K562 (cell line): ENCODE measurements at regions not wholly inside any gene's neighbourhood (a gene's known extent, or its start where the extent isn't known, plus 50 kb on each side); places are given as distances from the start of the nearest gene placed in this dataset.

Source experiments
- ATAC-seq: fragments of 200-7000 bp; cut with Tn5 transposase; 3 replicates; pipeline ENCODE4 v1.9.1; 2020; ENCODE audit warnings: moderate library complexity
- BruUV-seq: library from RNA; stranded (reverse); fragments of 400-500 nt; replicated peaks from 2 replicates; lab custom pipeline; 2021; lab: Mats Ljungman, UMichigan
- CTCF ChIA-PET: fragments of 300-600 bp; formaldehyde crosslinking; extraction: SDS; loops from one replicate; lab custom pipeline; 2021; ENCODE audit warnings: low intra/inter-chr PET ratio; lab: Yijun Ruan, JAX
- POLR2A ChIA-PET: fragments of 300-600, 350-650 bp; sonication (Branson Sonifier 250); formaldehyde crosslinking; extraction: SDS; loops from one replicate; lab custom pipeline; 2021; ENCODE audit warnings: antibody characterized with exemption, inconsistent platforms; lab: Yijun Ruan, JAX
- DNase-seq, 4 experiments: peaks; one replicate each; pipeline versions ENCODE4 v3.0.0 to v3.0.0-alpha.2; 2011 to 2018; ENCODE audit warnings: low spot score in 3 of 4, mixed read lengths in 3 of 4; ENCODE audit errors: extremely low read depth in 1 of 4
- FAIRE-seq: peaks from 2 replicates; lab custom pipeline; 2011; peaks lifted over from hg19 to GRCh38; lab: Jason Lieb, UNC
- H2AFZ ChIP-seq: 2 replicates; pipeline ENCODE4 v1.6.0; 2011; ENCODE audit warnings: low read depth, low read length, control low read depth, inconsistent platforms
- H3K27ac ChIP-seq: fragments of 200-600 bp; 3 replicates; pipeline ENCODE4 v1.8.0; 2011; ENCODE audit warnings: low read depth, mild to moderate bottlenecking, control low read depth, inconsistent platforms, low read length, moderate library complexity, mixed read lengths; ENCODE audit errors: extremely low read depth
- H3K27me3 ChIP-seq, 2 experiments: fragments of 300-600 bp in 1 of 2; 2 replicates in 1 of 2; 3 replicates in 1 of 2; pipeline versions ENCODE4 v1.6.0 to v1.8.0; 2011; ENCODE audit warnings: inconsistent platforms in 2 of 2, low read length in 2 of 2, mild to moderate bottlenecking in 1 of 2, mixed read lengths in 1 of 2, moderate library complexity in 1 of 2; ENCODE audit not compliant: control insufficient read depth in 2 of 2, insufficient read depth in 2 of 2
- H3K36me3 ChIP-seq: fragments of 300-600 bp; 3 replicates; pipeline ENCODE4 v1.8.0; 2011; ENCODE audit warnings: mild to moderate bottlenecking, low read length, inconsistent platforms; ENCODE audit not compliant: control insufficient read depth, insufficient read depth
- H3K4me1 ChIP-seq, 2 experiments: fragments of 200-600 bp in 1 of 2; replicated peaks in 1 of 2; 2 replicates in 1 of 2; 3 replicates in 1 of 2; pipeline versions ENCODE4 v1.5.1 to v1.8.0; 2011; ENCODE audit warnings: inconsistent platforms in 2 of 2, low read length in 2 of 2, mild to moderate bottlenecking in 1 of 2, mixed read lengths in 1 of 2, moderate library complexity in 1 of 2; ENCODE audit not compliant: control insufficient read depth in 2 of 2, insufficient read depth in 2 of 2
- H3K4me2 ChIP-seq: 2 replicates; pipeline ENCODE4 v1.6.1; 2011; ENCODE audit warnings: low read length, control low read depth, inconsistent platforms, mixed read lengths; ENCODE audit not compliant: insufficient read depth
- H3K4me3 ChIP-seq: fragments of 200-600 bp; sonication (generic), shearing (Covaris generic); 2 replicates; pipeline ENCODE4 v1.5.1; 2016; ENCODE audit warnings: control low read depth, inconsistent platforms
- H3K79me2 ChIP-seq: fragments of 200-600 bp; 3 replicates; pipeline ENCODE4 v1.8.0; 2011; ENCODE audit warnings: low read length, inconsistent platforms; ENCODE audit not compliant: control insufficient read depth, insufficient read depth
- H3K9ac ChIP-seq, 2 experiments: 2 replicates each; pipeline versions ENCODE4 v1.6.0 to v1.6.1; 2011; ENCODE audit warnings: low read depth in 2 of 2, low read length in 2 of 2, control low read depth in 1 of 2, inconsistent platforms in 1 of 2, mild to moderate bottlenecking in 1 of 2, mixed read lengths in 1 of 2; ENCODE audit not compliant: insufficient read depth in 1 of 2
- H3K9me1 ChIP-seq: one replicate; pipeline ENCODE4 v1.6.0; 2011; ENCODE audit warnings: inconsistent platforms, mild to moderate bottlenecking, low read length, moderate library complexity; ENCODE audit not compliant: control insufficient read depth, insufficient read depth
- H3K9me3 ChIP-seq: replicated peaks from 2 replicates; pipeline ENCODE4 v1.5.1; 2011; ENCODE audit warnings: low read depth, low read length, inconsistent platforms; ENCODE audit not compliant: control insufficient read depth, insufficient read depth
- H4K20me1 ChIP-seq: replicated peaks from 2 replicates; pipeline ENCODE4 v1.6.1; 2011; ENCODE audit warnings: low read length, inconsistent platforms, mixed read lengths; ENCODE audit not compliant: control insufficient read depth, insufficient read depth
- BRD4 ChIP-seq: fragments of 200-600 bp; sonication (generic); IDR thresholded peaks from 2 replicates; pipeline ENCODE4 v1.6.1; 2017; ENCODE audit warnings: inconsistent platforms
- FOXA3 ChIP-seq, 2 experiments: fragments of 450-650 bp in 1 of 2; sonication (generic) in 1 of 2; formaldehyde crosslinking; IDR thresholded peaks in 1 of 2; conservative IDR thresholded peaks in 1 of 2; 2 replicates each; pipeline versions ENCODE4 v1.4.0 to v1.8.0; 2020 to 2022; ENCODE audit warnings: mild to moderate bottlenecking in 2 of 2, missing genetic modification reagents in 1 of 2
- GABPB1 ChIP-seq: sonication (generic); formaldehyde crosslinking; IDR thresholded peaks from 2 replicates; pipeline ENCODE4 v1.8.0; 2022; ENCODE audit warnings: mild to moderate bottlenecking, missing genetic modification reagents
- MCM5 ChIP-seq: fragments of 450-650 bp; IDR thresholded peaks from 2 replicates; pipeline ENCODE4 v1.6.1; 2016; ENCODE audit warnings: low read depth
- PHB ChIP-seq: fragments of 250-450 bp; sonication (Bioruptor Pico); IDR thresholded peaks from 2 replicates; pipeline ENCODE4 v1.5.0; 2021
- POU5F1 ChIP-seq: fragments of 150-350 bp; IDR thresholded peaks from 2 replicates; pipeline ENCODE4 v1.6.1; 2014; ENCODE audit warnings: borderline replicate concordance, low read length, low read depth, mild to moderate bottlenecking; ENCODE audit not compliant: partially characterized antibody
- TCF3 ChIP-seq: sonication (generic); formaldehyde crosslinking; IDR thresholded peaks from 2 replicates; pipeline ENCODE4 v1.4.0; 2020; ENCODE audit warnings: mild to moderate bottlenecking, missing genetic modification reagents
- ZFX ChIP-seq: sonication (generic); formaldehyde crosslinking; IDR thresholded peaks from 2 replicates; pipeline ENCODE4 v1.8.0; 2022; ENCODE audit warnings: mild to moderate bottlenecking, missing genetic modification reagents, moderate library complexity
- WGBS: fragments of 100-300 bp; shearing (Covaris generic); methylation state at CpG from one replicate; pipeline ENCODE4 v1.1.6; 2016; ENCODE audit warnings: low coverage, mixed read lengths; ENCODE audit not compliant: insufficient coverage; ENCODE audit errors: missing lambda C conversion rate; 5-methylcytosine and 5-hydroxymethylcytosine counted together
- in situ Hi-C: fragments of 300-500 bp; cut with MboI; formaldehyde crosslinking; loops from 4 replicates; pipeline ENCODE4 v1.15.0; 2018; ENCODE audit warnings: inconsistent platforms, mixed read lengths
- intact Hi-C: fragments of 100-400 bp; cut with micrococcal nuclease; formaldehyde crosslinking; loops from 2 replicates; pipeline ENCODE4 v1.14.2; 2022
- TF ChIP-seq, protein P1 (sequence below): sonication (generic); formaldehyde crosslinking; IDR thresholded peaks from 2 replicates; pipeline ENCODE4 v1.9.0; 2022; ENCODE audit warnings: mild to moderate bottlenecking, missing genetic modification reagents
- TF ChIP-seq, protein P2 (sequence below): fragments of 450-650 bp; formaldehyde crosslinking; IDR thresholded peaks from 2 replicates; pipeline ENCODE4 v1.4.0; 2022; ENCODE audit warnings: missing genetic modification characterization
- TF ChIP-seq, protein P3 (sequence below): sonication (generic); IDR thresholded peaks from 2 replicates; pipeline ENCODE4 v1.6.1; 2016

DNA sequence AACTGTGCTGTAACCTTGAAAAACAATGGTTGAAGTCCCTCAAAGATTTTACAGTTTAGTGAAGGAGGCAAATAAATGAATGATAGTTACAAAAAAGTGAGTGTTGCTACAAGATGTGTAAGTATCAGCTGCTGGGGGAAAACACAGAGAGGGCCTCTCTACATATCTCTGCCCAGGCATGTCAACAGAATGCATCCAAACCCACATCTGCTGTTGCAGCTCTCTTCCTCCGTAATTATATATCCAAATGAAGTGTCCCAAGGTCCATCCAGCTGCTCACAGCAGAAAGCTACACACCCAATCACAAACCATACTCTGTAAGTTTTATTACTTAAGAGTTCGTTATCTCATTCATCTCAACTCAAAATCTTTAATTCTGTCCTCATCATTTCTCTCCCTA, 584.6 kb downstream of the ANXA1 start:
- in situ Hi-C loops = no loop called here
- ChIA-PET CTCF (no interaction called here), POLR2A (no interaction called here)

More for the DNA sequence above, 584.6 kb downstream of the ANXA1 start:
- Histone ChIP-seq H3K36me3 (no peaks in the 10 kb centered on the region), H3K27me3 (no peaks in the 10 kb centered on the region), H3K9ac (no peak overlapping the region), H2AFZ (no peak overlapping the region), H3K79me2 (no peaks in the 10 kb centered on the region), H3K9me3 (no peaks in the 10 kb centered on the region), H3K27ac (no peak overlapping the region), H3K4me1 (no peaks in the 10 kb centered on the region), H3K4me3 (no peak overlapping the region), H3K4me2 (no peak overlapping the region), H3K9me1 (no peaks in the 10 kb centered on the region), H4K20me1 (no peaks in the 10 kb centered on the region)
- FAIRE-seq = no peak
- no TSS peak for BruUV-seq
- ATAC-seq = no peak
- intact Hi-C loops = no loop called here
- TF ChIP-seq ZFX = no peak
- TF ChIP-seq, protein P1, sequence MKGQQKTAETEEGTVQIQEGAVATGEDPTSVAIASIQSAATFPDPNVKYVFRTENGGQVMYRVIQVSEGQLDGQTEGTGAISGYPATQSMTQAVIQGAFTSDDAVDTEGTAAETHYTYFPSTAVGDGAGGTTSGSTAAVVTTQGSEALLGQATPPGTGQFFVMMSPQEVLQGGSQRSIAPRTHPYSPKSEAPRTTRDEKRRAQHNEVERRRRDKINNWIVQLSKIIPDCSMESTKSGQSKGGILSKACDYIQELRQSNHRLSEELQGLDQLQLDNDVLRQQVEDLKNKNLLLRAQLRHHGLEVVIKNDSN (CRISPR knock-in tag) = no peak
- no peak for TF ChIP-seq TCF3 (CRISPR knock-in tag)
- TF ChIP-seq FOXA3 (CRISPR knock-in tag; conservative IDR thresholded peaks at IDR 0.05 in 1 of 2, IDR thresholded peaks at IDR 0.05 in 1 of 2) = no peak
- TF ChIP-seq, protein P2, sequence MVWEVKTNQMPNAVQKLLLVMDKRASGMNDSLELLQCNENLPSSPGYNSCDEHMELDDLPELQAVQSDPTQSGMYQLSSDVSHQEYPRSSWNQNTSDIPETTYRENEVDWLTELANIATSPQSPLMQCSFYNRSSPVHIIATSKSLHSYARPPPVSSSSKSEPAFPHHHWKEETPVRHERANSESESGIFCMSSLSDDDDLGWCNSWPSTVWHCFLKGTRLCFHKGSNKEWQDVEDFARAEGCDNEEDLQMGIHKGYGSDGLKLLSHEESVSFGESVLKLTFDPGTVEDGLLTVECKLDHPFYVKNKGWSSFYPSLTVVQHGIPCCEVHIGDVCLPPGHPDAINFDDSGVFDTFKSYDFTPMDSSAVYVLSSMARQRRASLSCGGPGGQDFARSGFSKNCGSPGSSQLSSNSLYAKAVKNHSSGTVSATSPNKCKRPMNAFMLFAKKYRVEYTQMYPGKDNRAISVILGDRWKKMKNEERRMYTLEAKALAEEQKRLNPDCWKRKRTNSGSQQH (CRISPR knock-in tag) = no peak
- TF ChIP-seq POU5F1 = no peak
- TF ChIP-seq, protein P3, sequence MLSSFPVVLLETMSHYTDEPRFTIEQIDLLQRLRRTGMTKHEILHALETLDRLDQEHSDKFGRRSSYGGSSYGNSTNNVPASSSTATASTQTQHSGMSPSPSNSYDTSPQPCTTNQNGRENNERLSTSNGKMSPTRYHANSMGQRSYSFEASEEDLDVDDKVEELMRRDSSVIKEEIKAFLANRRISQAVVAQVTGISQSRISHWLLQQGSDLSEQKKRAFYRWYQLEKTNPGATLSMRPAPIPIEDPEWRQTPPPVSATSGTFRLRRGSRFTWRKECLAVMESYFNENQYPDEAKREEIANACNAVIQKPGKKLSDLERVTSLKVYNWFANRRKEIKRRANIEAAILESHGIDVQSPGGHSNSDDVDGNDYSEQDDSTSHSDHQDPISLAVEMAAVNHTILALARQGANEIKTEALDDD = no peak
- no peak for TF ChIP-seq PHB (CRISPR knock-in tag)
- no peak for TF ChIP-seq GABPB1
- no peak for TF ChIP-seq BRD4
- no peak for TF ChIP-seq MCM5
- WGBS = 21% methylated on average over 2 of the region's 2 CpGs
- no peak for DNase-seq
